Prostate gland (tissue), 2 donors: ENCODE measurements at regions not wholly inside any gene's neighbourhood (a gene's known extent, or its start where the extent isn't known, plus 50 kb on each side); places are given as distances from the start of the nearest gene placed in this dataset.

ENCODE experiments used
- POLR2A ChIP-seq: fragments of 450-650 bp; IDR thresholded peaks from one replicate; pipeline ENCODE4 v1.6.1; 2016; ENCODE audit warnings: antibody characterized with exemption, mild to moderate bottlenecking
- POLR2AphosphoS5 ChIP-seq: sonication (generic); formaldehyde crosslinking; IDR thresholded peaks from one replicate; pipeline ENCODE4 v1.6.1; 2017; ENCODE audit warnings: antibody characterized with exemption
- TF ChIP-seq, protein P1 (sequence below), 4 experiments: fragments of 200-600 bp in 2 of 4; fragments of 450-650 bp in 2 of 4; sonication (generic) in 2 of 4; IDR thresholded peaks; 1 replicate in 3 of 4; 2 replicates in 1 of 4; pipeline ENCODE4 v1.5.1; 2016 to 2019; ENCODE audit warnings: antibody characterized with exemption in 4 of 4, mild to moderate bottlenecking in 2 of 4, moderate library complexity in 2 of 4

- TF ChIP-seq, protein P1, sequence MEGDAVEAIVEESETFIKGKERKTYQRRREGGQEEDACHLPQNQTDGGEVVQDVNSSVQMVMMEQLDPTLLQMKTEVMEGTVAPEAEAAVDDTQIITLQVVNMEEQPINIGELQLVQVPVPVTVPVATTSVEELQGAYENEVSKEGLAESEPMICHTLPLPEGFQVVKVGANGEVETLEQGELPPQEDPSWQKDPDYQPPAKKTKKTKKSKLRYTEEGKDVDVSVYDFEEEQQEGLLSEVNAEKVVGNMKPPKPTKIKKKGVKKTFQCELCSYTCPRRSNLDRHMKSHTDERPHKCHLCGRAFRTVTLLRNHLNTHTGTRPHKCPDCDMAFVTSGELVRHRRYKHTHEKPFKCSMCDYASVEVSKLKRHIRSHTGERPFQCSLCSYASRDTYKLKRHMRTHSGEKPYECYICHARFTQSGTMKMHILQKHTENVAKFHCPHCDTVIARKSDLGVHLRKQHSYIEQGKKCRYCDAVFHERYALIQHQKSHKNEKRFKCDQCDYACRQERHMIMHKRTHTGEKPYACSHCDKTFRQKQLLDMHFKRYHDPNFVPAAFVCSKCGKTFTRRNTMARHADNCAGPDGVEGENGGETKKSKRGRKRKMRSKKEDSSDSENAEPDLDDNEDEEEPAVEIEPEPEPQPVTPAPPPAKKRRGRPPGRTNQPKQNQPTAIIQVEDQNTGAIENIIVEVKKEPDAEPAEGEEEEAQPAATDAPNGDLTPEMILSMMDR (IDR thresholded peaks at IDR 0.05): no peak
- TF ChIP-seq POLR2AphosphoS5: peak; percentile 39
- TF ChIP-seq POLR2A: no peak
These were observed 340.9 kb downstream of the KCNN2 start for GRCh38 chr5:114702731-114703130.
